Lower leg skin (tissue), 3 donors: ENCODE measurements at regions not wholly inside any gene's neighbourhood (a gene's known extent, or its start where the extent isn't known, plus 50 kb on each side); places are given as distances from the start of the nearest gene placed in this dataset.

Source experiments
- POLR2A ChIP-seq, 2 donors: fragments of 450-650 bp; IDR thresholded peaks; one replicate each; pipeline ENCODE4 v1.6.1; 2016 to 2017; ENCODE audit warnings: antibody characterized with exemption in 2 of 2, mild to moderate bottlenecking in 1 of 2, moderate library complexity in 1 of 2
- TF ChIP-seq, protein P1 (sequence below), 3 donors: fragments of 450-650 bp; IDR thresholded peaks; one replicate each; pipeline ENCODE4 v1.5.1; 2016; ENCODE audit warnings: antibody characterized with exemption in 3 of 3, mild to moderate bottlenecking in 3 of 3, moderate library complexity in 2 of 3

DNA sequence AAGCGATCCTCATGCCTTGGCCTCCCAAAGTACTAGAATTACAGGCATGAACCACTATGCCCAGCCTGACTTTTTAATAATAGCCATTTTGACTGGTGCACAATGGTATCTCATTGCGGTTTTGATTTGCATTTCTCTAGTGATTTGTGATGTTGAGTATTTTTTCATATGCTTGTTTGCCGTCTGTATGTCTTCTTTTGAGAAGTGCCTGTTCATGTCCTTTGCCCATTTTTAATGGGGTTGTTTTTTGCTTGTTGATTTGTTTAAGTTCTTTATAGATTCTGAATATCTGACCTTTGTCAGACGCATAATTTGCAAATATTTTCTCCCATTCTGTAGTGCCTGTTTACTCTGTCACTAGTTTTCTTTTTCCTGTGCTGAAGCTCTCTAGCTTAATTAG is 219.2 kb upstream of the CTBP2 start:
- TF ChIP-seq, protein P1, sequence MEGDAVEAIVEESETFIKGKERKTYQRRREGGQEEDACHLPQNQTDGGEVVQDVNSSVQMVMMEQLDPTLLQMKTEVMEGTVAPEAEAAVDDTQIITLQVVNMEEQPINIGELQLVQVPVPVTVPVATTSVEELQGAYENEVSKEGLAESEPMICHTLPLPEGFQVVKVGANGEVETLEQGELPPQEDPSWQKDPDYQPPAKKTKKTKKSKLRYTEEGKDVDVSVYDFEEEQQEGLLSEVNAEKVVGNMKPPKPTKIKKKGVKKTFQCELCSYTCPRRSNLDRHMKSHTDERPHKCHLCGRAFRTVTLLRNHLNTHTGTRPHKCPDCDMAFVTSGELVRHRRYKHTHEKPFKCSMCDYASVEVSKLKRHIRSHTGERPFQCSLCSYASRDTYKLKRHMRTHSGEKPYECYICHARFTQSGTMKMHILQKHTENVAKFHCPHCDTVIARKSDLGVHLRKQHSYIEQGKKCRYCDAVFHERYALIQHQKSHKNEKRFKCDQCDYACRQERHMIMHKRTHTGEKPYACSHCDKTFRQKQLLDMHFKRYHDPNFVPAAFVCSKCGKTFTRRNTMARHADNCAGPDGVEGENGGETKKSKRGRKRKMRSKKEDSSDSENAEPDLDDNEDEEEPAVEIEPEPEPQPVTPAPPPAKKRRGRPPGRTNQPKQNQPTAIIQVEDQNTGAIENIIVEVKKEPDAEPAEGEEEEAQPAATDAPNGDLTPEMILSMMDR (IDR thresholded peaks at IDR 0.05), result no peak
- no peak for TF ChIP-seq POLR2A (IDR thresholded peaks at IDR 0.05)
